SK-N-SH treated with all-trans-retinoic acid at 6 μM for 48 hours (cell line): ENCODE measurements at regions not wholly inside any gene's neighbourhood (a gene's known extent, or its start where the extent isn't known, plus 50 kb on each side); places are given as distances from the start of the nearest gene placed in this dataset.

Experiments
- ARNTL ChIP-seq: fragments of 450-650 bp; formaldehyde crosslinking; IDR thresholded peaks from 2 replicates; pipeline ENCODE4 v1.5.0; 2020; ENCODE audit warnings: low read depth, mild to moderate bottlenecking, moderate library complexity, borderline replicate concordance
- BACH2 ChIP-seq: fragments of 250-450 bp; sonication (Bioruptor Pico); IDR thresholded peaks from 2 replicates; pipeline ENCODE4 v1.9.0; 2021; ENCODE audit warnings: mild to moderate bottlenecking, borderline replicate concordance
- GLIS3 ChIP-seq: fragments of 250-450 bp; sonication (Bioruptor Pico); IDR thresholded peaks from 2 replicates; pipeline ENCODE4 v1.5.0; 2020; ENCODE audit warnings: mild to moderate bottlenecking, moderate library complexity
- PPARA ChIP-seq: fragments of 250-450 bp; sonication (Bioruptor Pico); IDR thresholded peaks from 2 replicates; pipeline ENCODE4 v1.5.0; 2020; ENCODE audit warnings: mild to moderate bottlenecking, borderline replicate concordance
- RARB ChIP-seq: fragments of 250-450 bp; sonication (Bioruptor Pico); IDR thresholded peaks from 2 replicates; pipeline ENCODE4 v1.8.0; 2021; ENCODE audit warnings: mild to moderate bottlenecking, moderate library complexity
- SNAI2 ChIP-seq: fragments of 250-450 bp; sonication (Bioruptor Pico); IDR thresholded peaks from 2 replicates; pipeline ENCODE4 v1.5.0; 2020; ENCODE audit warnings: mild to moderate bottlenecking, moderate library complexity
- ZC3H10 ChIP-seq: fragments of 250-450 bp; sonication (Bioruptor Pico); IDR thresholded peaks from 2 replicates; pipeline ENCODE4 v1.5.1; 2021; ENCODE audit warnings: mild to moderate bottlenecking, moderate library complexity
- ZFP3 ChIP-seq: fragments of 250-450 bp; sonication (Bioruptor Pico); IDR thresholded peaks from 2 replicates; pipeline ENCODE4 v1.5.0; 2020; ENCODE audit warnings: mild to moderate bottlenecking, moderate library complexity
- ZFP30 ChIP-seq: fragments of 450-650 bp; formaldehyde crosslinking; IDR thresholded peaks from 2 replicates; pipeline ENCODE4 v1.5.0; 2022; ENCODE audit warnings: mild to moderate bottlenecking, moderate library complexity
- ZNF565 ChIP-seq: fragments of 450-650 bp; formaldehyde crosslinking; conservative IDR thresholded peaks from 2 replicates; pipeline ENCODE4 v1.5.0; 2020; ENCODE audit warnings: low read depth, mild to moderate bottlenecking, moderate library complexity
- ZNF70 ChIP-seq: fragments of 450-650 bp; formaldehyde crosslinking; IDR thresholded peaks from 2 replicates; pipeline ENCODE4 v1.5.0; 2020; ENCODE audit warnings: mild to moderate bottlenecking, moderate library complexity
- TF ChIP-seq, protein P1 (sequence below): fragments of 250-450 bp; sonication (Bioruptor Pico); IDR thresholded peaks from 2 replicates; pipeline ENCODE4 v1.8.0; 2020; ENCODE audit warnings: mild to moderate bottlenecking, moderate library complexity, borderline replicate concordance
- TF ChIP-seq, protein P2 (sequence below): fragments of 250-450 bp; sonication (Bioruptor Pico); IDR thresholded peaks from 2 replicates; pipeline ENCODE4 v1.5.1; 2021; ENCODE audit warnings: mild to moderate bottlenecking, moderate library complexity

DNA sequence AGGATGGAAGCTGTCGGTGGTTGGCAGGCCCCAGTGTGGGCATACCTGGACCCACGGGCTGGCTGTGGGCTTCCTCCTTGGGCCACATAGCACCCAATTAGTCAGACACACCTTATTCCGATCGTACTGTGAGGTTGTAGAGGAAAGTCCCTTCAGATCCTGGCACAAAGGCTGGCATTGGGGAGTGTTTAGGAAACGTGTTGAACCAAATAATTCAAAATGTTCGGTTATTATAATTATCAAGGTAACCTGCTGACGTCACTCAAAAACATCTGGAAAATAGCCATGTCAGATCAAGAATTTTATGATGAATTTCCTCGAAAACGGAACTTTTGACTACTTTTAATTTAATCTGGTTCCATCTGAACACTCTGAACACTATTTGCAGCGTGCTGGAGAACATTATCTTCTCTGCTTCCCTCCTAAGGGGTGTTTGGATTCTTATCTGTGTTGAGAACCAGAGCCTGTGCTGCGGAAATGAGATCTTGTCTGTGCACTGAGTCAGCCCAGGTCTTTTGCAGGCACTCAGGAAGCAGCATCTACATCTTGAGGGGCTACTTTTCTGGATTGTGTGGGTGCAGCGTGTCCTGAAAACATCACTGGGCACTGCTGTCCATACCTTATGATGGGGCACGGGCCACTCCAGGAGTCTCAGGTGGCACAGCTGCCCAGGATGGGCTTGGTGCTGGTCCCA is 100.3 kb downstream of the SLC25A47 start:
- no peak for TF ChIP-seq ZFP30 (CRISPR knock-in tag)
- no peak for TF ChIP-seq ARNTL (CRISPR knock-in tag)
- TF ChIP-seq, protein P1, sequence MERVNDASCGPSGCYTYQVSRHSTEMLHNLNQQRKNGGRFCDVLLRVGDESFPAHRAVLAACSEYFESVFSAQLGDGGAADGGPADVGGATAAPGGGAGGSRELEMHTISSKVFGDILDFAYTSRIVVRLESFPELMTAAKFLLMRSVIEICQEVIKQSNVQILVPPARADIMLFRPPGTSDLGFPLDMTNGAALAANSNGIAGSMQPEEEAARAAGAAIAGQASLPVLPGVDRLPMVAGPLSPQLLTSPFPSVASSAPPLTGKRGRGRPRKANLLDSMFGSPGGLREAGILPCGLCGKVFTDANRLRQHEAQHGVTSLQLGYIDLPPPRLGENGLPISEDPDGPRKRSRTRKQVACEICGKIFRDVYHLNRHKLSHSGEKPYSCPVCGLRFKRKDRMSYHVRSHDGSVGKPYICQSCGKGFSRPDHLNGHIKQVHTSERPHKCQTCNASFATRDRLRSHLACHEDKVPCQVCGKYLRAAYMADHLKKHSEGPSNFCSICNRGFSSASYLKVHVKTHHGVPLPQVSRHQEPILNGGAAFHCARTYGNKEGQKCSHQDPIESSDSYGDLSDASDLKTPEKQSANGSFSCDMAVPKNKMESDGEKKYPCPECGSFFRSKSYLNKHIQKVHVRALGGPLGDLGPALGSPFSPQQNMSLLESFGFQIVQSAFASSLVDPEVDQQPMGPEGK (CRISPR knock-in tag): no peak
- no peak for TF ChIP-seq ZC3H10 (CRISPR knock-in tag)
- TF ChIP-seq ZFP3 (CRISPR knock-in tag): no peak
- no peak for TF ChIP-seq RARB
- no peak for TF ChIP-seq SNAI2 (CRISPR knock-in tag)
- no peak for TF ChIP-seq GLIS3 (CRISPR knock-in tag)
- TF ChIP-seq BACH2 (CRISPR knock-in tag): no peak
- no peak for TF ChIP-seq ZNF565
- TF ChIP-seq PPARA (CRISPR knock-in tag): 0 out of 2 replicates have a peak, but pooled peaks have one; percentile 11
- TF ChIP-seq, protein P2, sequence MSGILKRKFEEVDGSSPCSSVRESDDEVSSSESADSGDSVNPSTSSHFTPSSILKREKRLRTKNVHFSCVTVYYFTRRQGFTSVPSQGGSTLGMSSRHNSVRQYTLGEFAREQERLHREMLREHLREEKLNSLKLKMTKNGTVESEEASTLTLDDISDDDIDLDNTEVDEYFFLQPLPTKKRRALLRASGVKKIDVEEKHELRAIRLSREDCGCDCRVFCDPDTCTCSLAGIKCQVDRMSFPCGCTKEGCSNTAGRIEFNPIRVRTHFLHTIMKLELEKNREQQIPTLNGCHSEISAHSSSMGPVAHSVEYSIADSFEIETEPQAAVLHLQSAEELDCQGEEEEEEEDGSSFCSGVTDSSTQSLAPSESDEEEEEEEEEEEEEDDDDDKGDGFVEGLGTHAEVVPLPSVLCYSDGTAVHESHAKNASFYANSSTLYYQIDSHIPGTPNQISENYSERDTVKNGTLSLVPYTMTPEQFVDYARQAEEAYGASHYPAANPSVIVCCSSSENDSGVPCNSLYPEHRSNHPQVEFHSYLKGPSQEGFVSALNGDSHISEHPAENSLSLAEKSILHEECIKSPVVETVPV (CRISPR knock-in tag): no peak
- no peak for TF ChIP-seq ZNF70
